ENCODE measurements at regions not wholly inside any gene's neighbourhood (a gene's known extent, or its start where the extent isn't known, plus 50 kb on each side); places are given as distances from the start of the nearest gene placed in this dataset.
A peak's percentile ranks its signal among the peaks of the same experiment; 100 is the strongest.
"Not testable (repeated sequence)": the region's sequence is repeated elsewhere in the genome, so short reads cannot be mapped to it uniquely, and the experiment has no call there.

DNA sequence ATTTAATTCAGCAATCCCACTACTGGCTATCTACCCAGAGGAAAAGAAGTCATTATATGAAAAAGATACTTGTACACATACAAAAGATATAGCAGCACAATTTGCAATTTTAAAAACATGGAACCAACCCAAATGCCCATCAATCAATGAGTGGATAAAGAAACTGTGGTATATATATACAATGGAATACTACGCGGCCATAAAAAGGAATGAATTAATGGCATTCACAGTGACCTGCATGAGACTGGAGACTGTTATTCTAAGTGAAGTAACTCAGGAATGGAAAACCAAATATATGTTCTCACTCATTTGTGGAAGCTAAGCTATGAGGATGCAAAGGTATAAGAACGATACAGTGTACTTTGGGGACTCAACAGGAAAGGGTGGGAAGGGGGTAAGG, 102.8 kb upstream of the KCNMA1 start:
- not testable (repeated sequence) for DNase-seq (ENCODE audit: low read depth)

DNA sequence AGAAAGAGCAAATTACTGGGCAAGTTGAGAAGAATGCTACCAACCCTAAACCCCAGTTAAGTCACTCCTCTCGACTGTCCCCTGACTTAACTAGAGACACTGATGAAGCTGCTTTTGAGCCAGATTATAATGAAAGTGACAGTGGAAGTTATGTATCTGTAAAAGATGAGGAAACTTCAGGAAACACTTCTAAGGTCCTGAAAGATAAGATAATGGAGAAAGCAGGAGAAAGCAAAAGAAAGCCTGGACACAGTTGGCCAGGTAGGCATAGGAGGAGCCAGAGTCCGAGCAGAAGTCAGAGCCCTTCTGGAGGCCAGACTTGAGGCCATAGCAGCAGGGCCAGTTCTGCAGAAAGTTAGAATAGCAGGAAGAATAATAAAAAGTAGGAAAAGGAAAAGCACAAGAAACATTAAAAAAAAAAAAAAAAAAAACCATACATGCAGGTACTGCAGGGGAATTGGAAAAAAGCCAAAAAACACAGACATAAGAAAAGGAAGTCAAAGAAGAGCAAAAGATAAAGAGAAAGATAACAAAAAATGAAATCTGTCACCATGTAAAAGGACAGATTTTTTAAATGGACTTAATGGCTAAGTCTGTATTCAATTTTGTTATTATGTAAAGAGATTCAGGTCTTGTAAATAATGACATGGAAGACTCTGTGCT, 101.0 kb upstream of the KCNMA1 start:
- DNase-seq (ENCODE audit: low read depth), result no peak

DNA sequence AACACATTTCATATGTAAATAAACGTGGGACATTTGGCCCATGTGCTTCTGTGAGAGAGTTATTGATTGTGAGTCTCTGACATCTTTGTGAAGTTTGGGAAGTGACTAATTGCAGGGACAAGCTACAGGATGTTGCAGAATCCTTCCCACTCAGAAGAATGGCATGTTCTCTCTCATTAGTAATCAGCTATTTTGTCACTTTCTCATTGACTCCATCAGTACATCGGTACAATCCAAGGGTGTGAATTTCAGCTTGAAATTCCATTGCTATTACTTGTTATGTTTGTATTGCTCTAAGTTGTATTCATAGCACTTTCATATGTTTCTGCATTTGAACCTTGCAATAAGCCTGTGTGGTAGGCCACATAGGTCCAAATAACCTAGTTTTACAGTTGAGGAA, 100.0 kb upstream of the KCNMA1 start:
- peak; percentile 48 for DNase-seq (ENCODE audit: low read depth)

GRCh38 chr10:77735136-77735535, 97.5 kb upstream of the KCNMA1 start:
- not testable (repeated sequence) for DNase-seq (ENCODE audit: low read depth)

GRCh38 chr10:77732213-77733003, 94.8 kb upstream of the KCNMA1 start:
- DNase-seq (ENCODE audit: low read depth), result no peak

DNA sequence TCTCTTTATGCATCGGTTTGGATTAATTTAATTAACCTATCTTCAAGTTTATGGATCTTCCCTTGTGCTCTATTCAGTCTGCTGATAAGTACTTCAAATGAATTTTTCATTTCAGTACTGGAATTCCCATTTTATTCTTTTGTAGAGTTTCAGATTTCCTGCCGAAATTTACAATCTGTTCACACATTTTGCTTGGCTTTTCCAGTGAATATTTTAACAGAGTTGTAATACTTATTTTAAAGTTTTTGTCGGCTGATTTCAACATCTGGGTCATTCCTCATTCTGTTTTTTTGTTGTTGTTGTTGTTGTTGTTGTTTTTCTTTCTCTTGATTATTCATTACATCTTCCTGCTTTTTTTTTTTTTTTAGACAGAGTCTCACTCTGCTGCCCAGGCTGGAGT, 89.9 kb upstream of the KCNMA1 start:
- DNase-seq (ENCODE audit: low read depth), result no peak

DNA sequence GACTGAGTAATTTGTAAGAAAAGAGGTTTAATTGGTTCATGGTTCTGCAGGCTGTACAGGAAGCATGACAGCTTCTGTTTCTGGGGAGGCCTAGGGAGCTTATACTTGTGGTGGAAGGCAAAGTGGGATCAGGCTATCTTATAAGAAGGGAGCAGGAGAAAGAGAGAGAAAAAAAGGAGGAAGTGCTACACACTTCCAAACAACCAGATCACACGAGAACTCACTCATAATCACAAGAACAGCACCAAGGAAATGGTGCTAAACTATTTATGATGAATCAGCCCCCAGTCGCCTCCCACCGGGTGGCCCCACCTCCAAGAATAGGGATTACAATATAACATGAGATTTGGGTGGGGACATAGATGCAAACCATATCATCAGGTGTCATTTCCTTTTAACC, 89.1 kb upstream of the KCNMA1 start:
- DNase-seq (ENCODE audit: low read depth), result no peak

- DNase-seq (ENCODE audit: low read depth), result no peak
These were observed 88.7 kb upstream of the KCNMA1 start for GRCh38 chr10:77726301-77726700.

DNA sequence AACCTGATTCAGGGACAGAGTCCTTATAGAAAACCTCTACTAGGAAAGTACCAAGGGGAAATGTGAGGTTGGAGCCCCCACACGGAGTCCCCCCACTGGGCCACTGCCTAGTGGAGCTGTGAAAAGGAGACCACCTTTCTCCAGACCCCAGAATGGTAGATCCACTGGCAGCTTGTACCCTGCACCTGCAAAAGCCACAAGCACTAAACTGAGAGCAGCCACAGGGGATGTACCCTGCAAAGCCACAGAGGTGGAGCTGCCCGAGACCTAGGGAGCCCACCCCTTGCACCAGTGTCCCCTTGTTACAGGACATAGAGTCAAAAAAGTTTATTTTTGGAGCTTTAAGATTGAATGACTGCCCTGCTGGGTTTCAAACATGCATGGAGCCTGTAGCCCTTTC, 87.2 kb upstream of the KCNMA1 start:
- no peak for DNase-seq (ENCODE audit: low read depth)

DNA sequence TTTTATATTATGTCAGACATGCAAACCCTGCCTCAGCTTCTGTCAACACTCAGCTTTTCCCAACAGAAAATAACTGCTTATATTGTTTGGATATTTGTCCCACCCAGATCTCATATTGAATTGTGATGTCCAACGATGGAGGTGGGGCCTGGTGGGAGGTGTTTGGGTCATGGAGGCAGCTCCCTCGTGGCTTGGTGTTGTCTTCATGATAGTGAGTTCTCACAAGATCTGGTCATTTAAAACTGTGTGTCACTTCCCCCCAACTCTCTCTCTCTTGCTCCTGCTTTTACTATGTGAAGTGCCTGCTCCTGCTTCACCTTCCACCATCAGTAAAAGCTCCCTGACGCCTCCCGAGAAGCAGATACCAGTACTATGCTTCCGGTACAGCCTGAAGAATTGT, 85.8 kb upstream of the KCNMA1 start:
- DNase-seq (ENCODE audit: low read depth), result no peak

DNA sequence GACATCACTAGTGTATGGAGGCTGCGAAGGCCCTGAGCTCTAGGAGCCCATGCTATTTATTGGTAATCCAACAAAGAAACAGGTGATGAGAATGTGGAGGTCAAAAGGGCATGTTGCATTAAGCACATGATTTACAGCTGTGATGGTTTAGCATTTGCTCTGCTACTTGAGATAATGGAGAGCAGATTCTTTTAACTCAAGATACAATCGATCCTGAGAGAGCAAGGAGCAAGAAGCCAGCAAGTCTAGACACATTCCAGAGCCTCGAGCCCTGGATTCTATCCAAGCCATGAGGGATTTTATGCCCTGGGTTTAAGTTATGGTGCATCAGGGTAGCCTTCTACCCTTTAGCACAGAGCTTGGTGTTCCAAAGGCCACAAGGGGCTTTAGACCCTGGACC, 85.3 kb upstream of the KCNMA1 start:
- DNase-seq (ENCODE audit: low read depth), result not testable (repeated sequence)

- DNase-seq (ENCODE audit: low read depth), result no peak
These were observed 84.2 kb upstream of the KCNMA1 start for GRCh38 chr10:77721815-77722214.

GRCh38 chr10:77718957-77719356, 81.3 kb upstream of the KCNMA1 start:
- DNase-seq (ENCODE audit: low read depth), result no peak

DNA sequence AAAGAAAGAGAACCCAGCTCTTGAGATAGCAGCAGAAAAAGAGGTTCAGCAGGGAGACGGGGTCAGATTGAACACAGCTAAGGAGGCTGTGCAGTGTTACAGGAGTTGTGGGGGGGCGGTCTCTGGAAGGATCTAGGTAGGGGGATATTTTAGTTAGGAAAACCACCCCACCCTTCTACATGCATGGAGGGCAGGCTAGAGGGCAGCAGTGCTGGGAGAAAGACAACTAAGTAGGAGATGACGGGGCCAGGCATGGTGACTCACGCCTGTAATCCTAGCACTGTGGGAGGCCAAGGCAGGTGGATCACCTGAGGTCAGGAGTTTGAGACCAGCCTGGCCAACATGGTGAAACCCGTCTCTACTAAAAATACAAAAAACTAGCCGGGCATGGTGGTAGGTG, 80.7 kb upstream of the KCNMA1 start:
- DNase-seq (ENCODE audit: low read depth), result peak; percentile 41

- no peak for DNase-seq (ENCODE audit: low read depth)
These were observed 79.7 kb upstream of the KCNMA1 start for GRCh38 chr10:77717336-77717735.

DNA sequence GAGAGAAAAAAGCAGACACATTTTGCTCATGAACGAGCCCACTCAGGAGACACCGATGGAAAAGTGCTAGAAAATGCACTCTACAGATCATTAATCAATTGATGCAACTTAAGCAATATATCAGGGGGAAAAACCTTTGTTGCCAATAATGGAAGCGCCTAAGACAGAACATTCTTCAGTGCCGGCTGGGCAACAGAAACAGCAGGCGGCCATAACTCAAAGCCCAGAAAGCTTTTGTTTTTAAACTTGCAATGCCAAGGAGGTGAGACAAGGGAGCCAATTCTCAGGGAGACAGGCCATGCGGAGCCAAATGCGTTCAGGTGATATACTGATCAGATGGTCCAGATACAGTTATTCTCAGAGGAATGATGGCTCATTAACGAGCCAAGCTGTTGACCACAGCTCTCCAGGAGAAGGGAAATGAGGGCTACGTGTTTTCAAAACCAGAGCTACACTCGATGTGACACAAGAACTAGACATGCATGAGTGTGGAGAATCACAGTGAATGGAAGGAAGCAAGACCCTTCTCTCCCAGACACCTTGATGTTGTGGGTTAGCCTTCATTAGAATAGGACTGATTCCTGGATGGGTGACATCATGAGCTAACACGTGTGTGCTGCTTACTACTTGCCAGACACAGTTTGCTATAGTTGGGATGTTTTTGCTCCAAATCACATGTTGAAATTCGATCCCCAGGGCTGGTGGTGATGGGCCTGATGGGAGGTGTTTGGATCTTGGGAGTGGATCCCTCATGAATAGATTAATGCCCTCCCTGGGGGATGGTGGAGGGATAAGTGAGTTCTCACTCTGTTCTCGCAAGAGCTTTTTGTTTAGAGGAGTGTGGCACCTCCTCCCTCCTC, 79.1 kb upstream of the KCNMA1 start:
- DNase-seq (ENCODE audit: low read depth), result no peak

DNA sequence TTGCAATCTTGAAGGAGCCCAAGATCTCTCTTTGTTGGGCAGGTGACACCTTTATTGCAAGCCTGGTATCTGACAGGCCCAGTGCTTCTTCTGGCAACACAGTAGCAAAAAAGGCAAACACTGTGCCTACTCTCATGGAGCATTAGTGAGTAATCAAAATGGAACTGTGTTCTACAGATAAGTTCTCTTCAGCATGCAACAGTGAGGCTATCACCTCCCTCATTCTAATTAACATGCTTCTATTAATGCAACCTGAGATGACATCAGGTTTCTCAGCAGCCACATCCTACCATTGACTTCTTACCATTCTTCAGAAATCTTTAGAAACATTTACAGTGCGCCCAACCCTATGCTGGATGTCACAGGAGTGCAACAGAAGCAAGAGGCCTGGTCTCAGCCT, 77.9 kb upstream of the KCNMA1 start:
- DNase-seq (ENCODE audit: low read depth), result no peak

DNA sequence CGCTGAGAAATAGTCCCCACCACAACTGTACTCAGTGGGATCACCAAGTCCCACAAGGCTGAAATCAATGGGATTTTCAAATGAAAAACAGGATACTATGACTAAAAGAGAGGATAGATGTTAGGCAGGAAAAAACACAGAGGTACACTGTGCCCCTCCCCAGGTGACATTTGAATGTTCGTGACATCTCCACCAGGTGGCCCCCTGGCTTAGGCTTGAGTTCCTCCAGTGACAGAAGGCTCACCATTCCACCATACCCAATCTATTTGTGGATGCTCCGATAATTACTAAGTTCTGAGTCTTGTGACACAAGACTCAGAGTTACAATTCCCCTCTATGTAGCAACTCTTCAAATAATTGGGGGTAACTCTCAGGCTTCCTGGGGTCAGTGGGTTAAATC, 77.5 kb upstream of the KCNMA1 start:
- no peak for DNase-seq (ENCODE audit: low read depth)

DNA sequence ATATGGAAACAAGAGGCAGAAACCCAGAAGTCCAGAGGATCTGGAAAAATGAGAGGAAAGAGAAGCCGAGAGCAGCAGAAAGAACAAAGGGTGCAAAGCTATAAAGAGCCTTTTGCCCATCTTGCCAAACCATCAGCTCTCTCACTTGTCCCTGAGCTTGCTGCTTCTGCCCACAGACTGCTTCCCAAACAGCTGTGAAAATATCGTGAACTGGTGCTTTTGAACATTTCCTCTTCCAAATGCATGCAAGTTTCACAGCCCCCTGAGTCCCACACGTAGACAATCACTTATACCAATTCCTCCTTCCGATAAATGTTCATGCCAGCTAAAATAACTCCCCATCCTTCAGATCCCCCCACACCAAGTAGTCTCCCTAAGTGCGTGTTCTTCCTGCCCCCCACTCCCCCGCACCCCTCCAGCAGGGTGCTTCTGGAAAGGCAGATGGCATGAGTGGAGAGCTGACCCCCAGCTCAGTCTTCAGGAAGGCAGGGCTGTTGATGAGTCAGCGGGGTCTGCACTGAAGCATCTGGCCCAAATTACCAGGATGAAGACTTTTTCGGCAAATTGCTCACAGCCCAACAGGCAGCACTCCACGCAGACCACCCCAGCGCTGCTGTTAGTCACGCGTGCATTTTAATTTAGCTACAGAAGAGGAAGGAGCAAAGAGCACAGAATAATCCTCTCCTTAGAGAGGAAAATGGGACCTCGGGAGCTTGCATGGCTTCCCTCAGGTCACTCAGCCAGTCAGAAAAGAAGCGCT, 76.1 kb upstream of the KCNMA1 start:
- no peak for DNase-seq (ENCODE audit: low read depth)

GRCh38 chr10:77712207-77712606, 74.6 kb upstream of the KCNMA1 start:
- DNase-seq (ENCODE audit: low read depth), result no peak

- DNase-seq (ENCODE audit: low read depth), result no peak
These were observed 74.1 kb upstream of the KCNMA1 start for GRCh38 chr10:77711683-77712049.
